Testis (tissue), 2 donors: ENCODE measurements at regions not wholly inside any gene's neighbourhood (a gene's known extent, or its start where the extent isn't known, plus 50 kb on each side); places are given as distances from the start of the nearest gene placed in this dataset.

Experiments used
- DNase-seq: peaks from one replicate; pipeline ENCODE4 v3.0.0-alpha.2; 2019
- H3K27ac ChIP-seq, 2 donors: fragments of 200-600 bp; sonication (generic); one replicate each; pipeline ENCODE4 v1.5.1; 2019
- H3K27me3 ChIP-seq: fragments of 200-600 bp; sonication (generic); one replicate; pipeline ENCODE4 v1.5.1; 2019
- H3K36me3 ChIP-seq: fragments of 200-600 bp; sonication (generic); one replicate; pipeline ENCODE4 v1.5.1; 2017; ENCODE audit warnings: low read depth; ENCODE audit errors: missing control alignments
- H3K4me1 ChIP-seq: fragments of 200-600 bp; sonication (generic); one replicate; pipeline ENCODE4 v1.5.1; 2019
- H3K4me3 ChIP-seq, 2 donors: fragments of 200-600 bp; sonication (generic); one replicate each; pipeline ENCODE4 v1.5.1; 2017 to 2019
- H3K9me3 ChIP-seq: fragments of 200-600 bp; sonication (generic); one replicate; pipeline ENCODE4 v1.5.1; 2017
- POLR2A ChIP-seq: fragments of 450-650 bp; IDR thresholded peaks from one replicate; pipeline ENCODE4 v1.6.1; 2017; ENCODE audit warnings: antibody characterized with exemption, mild to moderate bottlenecking, moderate library complexity
- WGBS, 2 donors: methylation state at CpG; one replicate each; pipeline ENCODE4 v1.1.5; 2018; 5-methylcytosine and 5-hydroxymethylcytosine counted together
- intact Hi-C: fragments of 100-400 bp; cut with DNase I; formaldehyde crosslinking; loops from one replicate; pipeline ENCODE4 v1.15.1; 2023; ENCODE audit warnings: low total_unique reads
- TF ChIP-seq, protein P1 (sequence below), 3 experiments: fragments of 450-650 bp in 2 of 3; fragments of 200-600 bp in 1 of 3; sonication (generic) in 1 of 3; IDR thresholded peaks; one replicate each; pipeline ENCODE4 v1.5.1; 2016 to 2019; ENCODE audit warnings: antibody characterized with exemption in 3 of 3, mild to moderate bottlenecking in 2 of 3, moderate library complexity in 1 of 3

GRCh38 chr2:43032213-43033015 is 194.0 kb downstream of the ZFP36L2 start:
- peaks cover 15% of the 10 kb centered on the region for H3K4me1 ChIP-seq
- DNase-seq, result peak; percentile 80
- intact Hi-C loops, result no loop called here
- no peaks in the 10 kb centered on the region for H3K27me3 ChIP-seq
- H3K4me3 ChIP-seq, result no peak overlapping the region
- no peaks in the 10 kb centered on the region for H3K36me3 ChIP-seq
- H3K27ac ChIP-seq, result peak overlapping the region; percentile 58 to 60
- no peaks in the 10 kb centered on the region for H3K9me3 ChIP-seq
- TF ChIP-seq, protein P1, sequence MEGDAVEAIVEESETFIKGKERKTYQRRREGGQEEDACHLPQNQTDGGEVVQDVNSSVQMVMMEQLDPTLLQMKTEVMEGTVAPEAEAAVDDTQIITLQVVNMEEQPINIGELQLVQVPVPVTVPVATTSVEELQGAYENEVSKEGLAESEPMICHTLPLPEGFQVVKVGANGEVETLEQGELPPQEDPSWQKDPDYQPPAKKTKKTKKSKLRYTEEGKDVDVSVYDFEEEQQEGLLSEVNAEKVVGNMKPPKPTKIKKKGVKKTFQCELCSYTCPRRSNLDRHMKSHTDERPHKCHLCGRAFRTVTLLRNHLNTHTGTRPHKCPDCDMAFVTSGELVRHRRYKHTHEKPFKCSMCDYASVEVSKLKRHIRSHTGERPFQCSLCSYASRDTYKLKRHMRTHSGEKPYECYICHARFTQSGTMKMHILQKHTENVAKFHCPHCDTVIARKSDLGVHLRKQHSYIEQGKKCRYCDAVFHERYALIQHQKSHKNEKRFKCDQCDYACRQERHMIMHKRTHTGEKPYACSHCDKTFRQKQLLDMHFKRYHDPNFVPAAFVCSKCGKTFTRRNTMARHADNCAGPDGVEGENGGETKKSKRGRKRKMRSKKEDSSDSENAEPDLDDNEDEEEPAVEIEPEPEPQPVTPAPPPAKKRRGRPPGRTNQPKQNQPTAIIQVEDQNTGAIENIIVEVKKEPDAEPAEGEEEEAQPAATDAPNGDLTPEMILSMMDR (IDR thresholded peaks at IDR 0.05), result no peak
- no peak for TF ChIP-seq POLR2A
- 23 to 28% methylated on average over 14 of the region's 14 CpGs for WGBS, 2 donors

- Histone ChIP-seq H3K36me3 (no peaks in the 10 kb centered on the region), H3K9me3 (no peaks in the 10 kb centered on the region), H3K4me1 (peaks cover 15% of the 10 kb centered on the region), H3K4me3 (no peak overlapping the region), H3K27ac (peak overlapping the region; percentile 58 to 60), H3K27me3 (no peaks in the 10 kb centered on the region)
- DNase-seq, result no peak
- TF ChIP-seq POLR2A, result no peak
- TF ChIP-seq, protein P1 (IDR thresholded peaks at IDR 0.05), result no peak
- intact Hi-C loops, result no loop called here
- WGBS, 2 donors, result 73 to 84% methylated on average over 7 to 9 of the region's 9 CpGs
Measured at GRCh38 chr2:43031471-43032212, 194.8 kb downstream of the ZFP36L2 start.

GRCh38 chr2:43030551-43031307 is 195.7 kb downstream of the ZFP36L2 start:
- TF ChIP-seq, protein P1 (IDR thresholded peaks at IDR 0.05), result no peak
- TF ChIP-seq POLR2A, result no peak
- H3K4me1 ChIP-seq, result peaks cover 15% of the 10 kb centered on the region
- intact Hi-C loops, result no loop called here
- 79 to 87% methylated on average over 10 of the region's 10 CpGs for WGBS, 2 donors
- H3K27me3 ChIP-seq, result no peaks in the 10 kb centered on the region
- no peak for DNase-seq
- H3K4me3 ChIP-seq, result no peak overlapping the region
- no peaks in the 10 kb centered on the region for H3K9me3 ChIP-seq
- peak overlapping the region in 1 of 2 donors; percentile 58 for H3K27ac ChIP-seq
- no peaks in the 10 kb centered on the region for H3K36me3 ChIP-seq

- DNase-seq, result no peak
- Histone ChIP-seq H3K27me3 (no peaks in the 10 kb centered on the region), H3K36me3 (no peaks in the 10 kb centered on the region), H3K9me3 (no peaks in the 10 kb centered on the region), H3K4me1 (peaks cover 23% of the 10 kb centered on the region), H3K4me3 (no peak overlapping the region), H3K27ac (no peak overlapping the region)
- TF ChIP-seq, protein P1 (IDR thresholded peaks at IDR 0.05), result no peak
- TF ChIP-seq POLR2A, result no peak
- 41 to 46% methylated on average over 3 of the region's 3 CpGs for WGBS, 2 donors
- intact Hi-C loops, result no loop called here
Measured at GRCh38 chr2:43029186-43029585, 197.2 kb downstream of the ZFP36L2 start.
